IMR-90 (cell line): ENCODE measurements at regions not wholly inside any gene's neighbourhood (a gene's known extent, or its start where the extent isn't known, plus 50 kb on each side); places are given as distances from the start of the nearest gene placed in this dataset.

ENCODE experiments used
- ATAC-seq: fragments of 200-7000 bp; cut with Tn5 transposase; 2 replicates; pipeline ENCODE4 v1.9.1; 2020; ENCODE audit warnings: low read depth, mild to moderate bottlenecking, moderate library complexity
- BruUV-seq: library from RNA; stranded (reverse); fragments of 400-500 nt; replicated peaks from 2 replicates; lab custom pipeline; 2021; lab: Mats Ljungman, UMichigan
- CTCF ChIA-PET: fragments of 300-600 bp; formaldehyde crosslinking; extraction: SDS; loops from one replicate; lab custom pipeline; 2021; ENCODE audit warnings: antibody characterized with exemption; lab: Yijun Ruan, JAX
- POLR2A ChIA-PET: fragments of 300-600 bp; sonication (Branson Sonifier 250); formaldehyde crosslinking; loops from one replicate; lab custom pipeline; 2022; ENCODE audit warnings: antibody characterized with exemption; ENCODE audit not compliant: unreplicated experiment; lab: Charles Lee
- DNase-seq: peaks from one replicate; pipeline ENCODE4 v3.0.0; 2013
- H2AFZ ChIP-seq: replicated peaks from 2 replicates; pipeline ENCODE3; 2013; ENCODE audit warnings: low read length, mild to moderate bottlenecking; ENCODE audit not compliant: poor library complexity
- H2AK5ac ChIP-seq: 2 replicates; pipeline ENCODE4 v1.6.1; 2013; ENCODE audit warnings: low read depth, low read length, inconsistent platforms
- H2AK9ac ChIP-seq: replicated peaks from 2 replicates; pipeline ENCODE3; 2013; ENCODE audit warnings: mild to moderate bottlenecking, low read depth, low read length, moderate library complexity; ENCODE audit not compliant: poor library complexity
- H2BK120ac ChIP-seq: 2 replicates; pipeline ENCODE4 v1.6.1; 2013; ENCODE audit warnings: low read depth, low read length, inconsistent platforms
- H2BK15ac ChIP-seq: 3 replicates; pipeline ENCODE4 v1.6.1; 2013; ENCODE audit warnings: low read depth, low read length, inconsistent platforms
- H2BK20ac ChIP-seq: 2 replicates; pipeline ENCODE4 v1.6.1; 2013; ENCODE audit warnings: low read depth, mild to moderate bottlenecking, inconsistent platforms, low read length, moderate library complexity
- H2BK5ac ChIP-seq: 2 replicates; pipeline ENCODE4 v1.6.1; 2013; ENCODE audit warnings: mild to moderate bottlenecking, low read depth, low read length, inconsistent platforms; ENCODE audit not compliant: poor library complexity, severe bottlenecking
- H3K14ac ChIP-seq: replicated peaks from 2 replicates; pipeline ENCODE4 v1.6.1; 2013; ENCODE audit warnings: low read depth, low read length, inconsistent platforms
- H3K18ac ChIP-seq: 2 replicates; pipeline ENCODE4 v1.6.1; 2013; ENCODE audit warnings: low read depth, low read length, control low read depth
- H3K23ac ChIP-seq: 2 replicates; pipeline ENCODE4 v1.6.1; 2013; ENCODE audit warnings: low read depth, low read length, inconsistent platforms
- H3K27ac ChIP-seq: 2 replicates; pipeline ENCODE4 v1.5.1; 2013; ENCODE audit warnings: mild to moderate bottlenecking, control low read depth, low read length; ENCODE audit not compliant: insufficient read depth
- H3K27me3 ChIP-seq: 2 replicates; pipeline ENCODE4 v1.6.1; 2013; ENCODE audit warnings: low read length; ENCODE audit not compliant: control insufficient read depth, insufficient read depth
- H3K36me3 ChIP-seq: 2 replicates; pipeline ENCODE4 v1.6.1; 2013; ENCODE audit warnings: low read length, mixed read lengths; ENCODE audit not compliant: control insufficient read depth, insufficient read depth
- H3K4ac ChIP-seq: 2 replicates; pipeline ENCODE4 v1.6.1; 2013; ENCODE audit warnings: low read depth, low read length, inconsistent platforms
- H3K4me1 ChIP-seq: 2 replicates; pipeline ENCODE4 v1.6.1; 2013; ENCODE audit warnings: low read length, mixed read lengths; ENCODE audit not compliant: control insufficient read depth, insufficient read depth
- H3K4me2 ChIP-seq: 2 replicates; pipeline ENCODE4 v1.6.1; 2013; ENCODE audit warnings: low read depth, mild to moderate bottlenecking, control low read depth, low read length, moderate library complexity
- H3K4me3 ChIP-seq: 2 replicates; pipeline ENCODE4 v1.5.1; 2013; ENCODE audit warnings: low read depth, mild to moderate bottlenecking, control low read depth, low read length, moderate library complexity; ENCODE audit not compliant: insufficient read depth
- H3K56ac ChIP-seq: 2 replicates; pipeline ENCODE4 v1.6.1; 2013; ENCODE audit warnings: low read length, inconsistent platforms; ENCODE audit not compliant: insufficient read depth; ENCODE audit errors: extremely low read depth
- H3K79me1 ChIP-seq, 2 experiments: 2 replicates each; pipeline ENCODE4 v1.6.1; 2013; ENCODE audit warnings: low read length in 2 of 2, inconsistent platforms in 1 of 2, low read depth in 1 of 2
- H3K9ac ChIP-seq: 2 replicates; pipeline ENCODE4 v1.6.1; 2013; ENCODE audit warnings: low read depth, low read length, control low read depth
- H3K9me1 ChIP-seq: 2 replicates; pipeline ENCODE4 v1.6.1; 2013; ENCODE audit warnings: low read length, inconsistent platforms; ENCODE audit not compliant: insufficient read depth
- H3K9me3 ChIP-seq: 2 replicates; pipeline ENCODE4 v1.6.1; 2013; ENCODE audit warnings: low read length; ENCODE audit not compliant: control insufficient read depth, insufficient read depth
- H4K20me1 ChIP-seq: 2 replicates; pipeline ENCODE4 v1.6.1; 2013; ENCODE audit warnings: low read length, inconsistent platforms; ENCODE audit not compliant: insufficient read depth
- H4K5ac ChIP-seq: 2 replicates; pipeline ENCODE4 v1.6.1; 2013; ENCODE audit warnings: mild to moderate bottlenecking, low read depth, low read length, control low read depth
- H4K8ac ChIP-seq, 2 experiments: 2 replicates each; pipeline ENCODE4 v1.6.1; 2013; ENCODE audit warnings: low read depth in 2 of 2, low read length in 2 of 2, control low read depth in 1 of 2, inconsistent platforms in 1 of 2
- H4K91ac ChIP-seq: 2 replicates; pipeline ENCODE4 v1.6.1; 2013; ENCODE audit warnings: low read depth, low read length, inconsistent platforms; ENCODE audit not compliant: insufficient read depth
- CEBPB ChIP-seq: IDR thresholded peaks from 2 replicates; pipeline ENCODE4 v1.6.1; 2012; ENCODE audit warnings: low read depth, low read length, improper control_type of control experiment
- MXI1 ChIP-seq: IDR thresholded peaks from 2 replicates; pipeline ENCODE4 v1.6.1; 2012; ENCODE audit warnings: low read depth, mild to moderate bottlenecking, low read length, moderate library complexity, borderline replicate concordance
- USF2 ChIP-seq: fragments of 150-350 bp; IDR thresholded peaks from 2 replicates; pipeline ENCODE4 v1.6.1; 2017; ENCODE audit warnings: mild to moderate bottlenecking, antibody characterized with exemption, low read length, low read depth
- WGBS, 2 experiments: methylation state at CpG; one replicate each; pipeline versions ENCODE4 v1.1.5 to v1.1.7; 2013; ENCODE audit warnings: missing lambda C conversion rate in 2 of 2; ENCODE audit not compliant: insufficient read length in 1 of 2; ENCODE audit errors: extremely low coverage in 2 of 2; 5-methylcytosine and 5-hydroxymethylcytosine counted together
- dilution Hi-C: fragments of 300-500 bp; cut with HindIII; formaldehyde crosslinking; loops from one replicate; pipeline ENCODE4 v1.14.3; 2018; ENCODE audit warnings: low sequenced_read_pairs; ENCODE audit not compliant: unreplicated experiment
- in situ Hi-C: fragments of 300-500 bp; cut with MboI; formaldehyde crosslinking; loops from 3 replicates; pipeline ENCODE4 v1.14.3; 2019; ENCODE audit warnings: low sequenced_read_pairs, inconsistent platforms, mixed read lengths
- intact Hi-C: fragments of 100-400 bp; cut with micrococcal nuclease; formaldehyde crosslinking; loops from 2 replicates; pipeline ENCODE4 v1.10.0; 2022

- H3K23ac ChIP-seq, result no peak overlapping the region
- intact Hi-C loops, result no loop called here
- H2BK120ac ChIP-seq, result no peak overlapping the region
- H2AFZ ChIP-seq, result no peak overlapping the region
- no CpG with 5 or more reads among the region's 3 CpGs for WGBS, 2 experiments
- H3K4ac ChIP-seq, result no peak overlapping the region
- H4K5ac ChIP-seq, result no peak overlapping the region
- TF ChIP-seq CEBPB (no peak), MXI1 (no peak), USF2 (no peak)
- H2BK15ac ChIP-seq, result no peak overlapping the region
- no peaks in the 10 kb centered on the region for H4K20me1 ChIP-seq
- no peaks in the 10 kb centered on the region for H3K9me1 ChIP-seq
- no peak overlapping the region for H3K18ac ChIP-seq
- no peaks in the 10 kb centered on the region for H3K27me3 ChIP-seq
- H2AK9ac ChIP-seq, result no peak overlapping the region
- DNase-seq (no peak), ATAC-seq (no peak)
- ChIA-PET POLR2A (no interaction called here), CTCF (no interaction called here)
- H4K91ac ChIP-seq, result no peak overlapping the region
- no peaks in the 10 kb centered on the region for H3K79me1 ChIP-seq
- H3K9me3 ChIP-seq, result peaks cover under 1% of the 10 kb centered on the region; the same call in 1 of the 2 replicates
- no peaks in the 10 kb centered on the region for H3K36me3 ChIP-seq
- no peak overlapping the region for H3K9ac ChIP-seq
- no peak overlapping the region for H3K4me3 ChIP-seq
- in situ Hi-C loops, result no loop called here
- H3K14ac ChIP-seq, result no peak overlapping the region
- H3K27ac ChIP-seq, result no peak overlapping the region
- no peak overlapping the region for H3K4me2 ChIP-seq
- dilution Hi-C loops, result no loop called here
- no peak overlapping the region for H3K56ac ChIP-seq
- no TSS peak for BruUV-seq
- no peaks in the 10 kb centered on the region for H3K4me1 ChIP-seq
- H4K8ac ChIP-seq, result no peak overlapping the region
- no peak overlapping the region for H2BK5ac ChIP-seq
- no peak overlapping the region for H2AK5ac ChIP-seq
- H2BK20ac ChIP-seq, result no peak overlapping the region
Measured at GRCh38 chr4:134425756-134426155, 224.2 kb upstream of the PABPC4L start.
